DOHH2 (cell line): ENCODE measurements at regions not wholly inside any gene's neighbourhood (a gene's known extent, or its start where the extent isn't known, plus 50 kb on each side); places are given as distances from the start of the nearest gene placed in this dataset.

Experiments used
- CTCF ChIP-seq: fragments of 200-600 bp; sonication (generic); IDR thresholded peaks from one replicate; pipeline ENCODE4 v1.5.1; 2014; ENCODE audit warnings: antibody characterized with exemption, mild to moderate bottlenecking, low read depth, low read length; ENCODE audit not compliant: poor library complexity, severe bottlenecking
- EZH2phosphoT487 ChIP-seq: fragments of 200-600 bp; sonication (generic); IDR thresholded peaks from 2 replicates; pipeline ENCODE4 v1.6.1; 2017; ENCODE audit warnings: borderline replicate concordance, mild to moderate bottlenecking, antibody characterized with exemption, low read length, moderate library complexity, mixed read lengths

- TF ChIP-seq CTCF = no peak
- no peak for TF ChIP-seq EZH2phosphoT487
These were observed 109.7 kb upstream of the TMEM45B start for GRCh38 chr11:129705933-129706332.
